A673 (cell line): ENCODE measurements at regions not wholly inside any gene's neighbourhood (a gene's known extent, or its start where the extent isn't known, plus 50 kb on each side); places are given as distances from the start of the nearest gene placed in this dataset.

Experiments
- BruUV-seq: library from RNA; stranded (reverse); fragments of 400-500 nt; replicated peaks from 2 replicates; lab custom pipeline; 2021; lab: Mats Ljungman, UMichigan
- CTCF ChIA-PET: fragments of 300-600 bp; sonication (Branson Sonifier 250); formaldehyde crosslinking; loops from one replicate; lab custom pipeline; 2022; ENCODE audit warnings: antibody characterized with exemption; lab: Charles Lee
- POLR2A ChIA-PET: fragments of 300-600 bp; sonication (Branson Sonifier 250); formaldehyde crosslinking; loops from one replicate; lab custom pipeline; 2022; ENCODE audit warnings: antibody characterized with exemption; ENCODE audit not compliant: low non-redundant PET; lab: Charles Lee
- DNase-seq: peaks from one replicate; pipeline ENCODE4 v3.0.0-alpha.2; 2015; ENCODE audit warnings: low spot score
- H3K27ac ChIP-seq: fragments of 200-600 bp; sonication (generic); 2 replicates; pipeline ENCODE4 v1.5.1; 2016; ENCODE audit warnings: mixed run types, low read depth, mild to moderate bottlenecking, mixed read lengths, antibody characterized with exemption, low read length; ENCODE audit not compliant: poor library complexity, severe bottlenecking
- H3K27me3 ChIP-seq: fragments of 200-600 bp; sonication (generic); replicated peaks from 2 replicates; pipeline ENCODE4 v1.6.1; 2017; ENCODE audit warnings: mixed run types, low read depth, mild to moderate bottlenecking, mixed read lengths, antibody characterized with exemption, low read length; ENCODE audit not compliant: insufficient read depth, poor library complexity
- H3K36me3 ChIP-seq: fragments of 200-600 bp; sonication (generic); 2 replicates; pipeline ENCODE4 v1.6.1; 2016; ENCODE audit warnings: mixed run types, mild to moderate bottlenecking, mixed read lengths, antibody characterized with exemption, low read length; ENCODE audit not compliant: insufficient read depth, poor library complexity, severe bottlenecking
- H3K4me1 ChIP-seq: fragments of 200-600 bp; sonication (generic); 2 replicates; pipeline ENCODE4 v1.6.1; 2017; ENCODE audit warnings: mixed run types, mild to moderate bottlenecking, mixed read lengths, antibody characterized with exemption, low read length; ENCODE audit not compliant: insufficient read depth, poor library complexity, severe bottlenecking
- H3K4me3 ChIP-seq: fragments of 200-600 bp; sonication (generic); 2 replicates; pipeline ENCODE4 v1.5.1; 2016; ENCODE audit warnings: low read depth, mixed run types, mild to moderate bottlenecking, mixed read lengths, low read length; ENCODE audit not compliant: poor library complexity, severe bottlenecking
- H3K9me3 ChIP-seq: fragments of 200-600 bp; sonication (generic); 2 replicates; pipeline ENCODE4 v1.6.1; 2016; ENCODE audit warnings: mixed run types, low read depth, mild to moderate bottlenecking, mixed read lengths, antibody characterized with exemption, low read length; ENCODE audit not compliant: poor library complexity, severe bottlenecking
- CTCF ChIP-seq: fragments of 300-800, 200-600 bp; sonication (generic); conservative IDR thresholded peaks from 2 replicates; pipeline ENCODE4 v1.5.1; 2017; ENCODE audit warnings: low read depth, mild to moderate bottlenecking, antibody characterized with exemption, low read length, moderate library complexity, mixed read lengths
- EZH2 ChIP-seq: fragments of 200-600 bp; sonication (generic); IDR thresholded peaks from 2 replicates; pipeline ENCODE4 v1.6.1; 2017; ENCODE audit warnings: borderline replicate concordance, low read depth, mild to moderate bottlenecking, mixed read lengths, antibody characterized with exemption, low read length; ENCODE audit not compliant: poor library complexity, severe bottlenecking
- intact Hi-C: fragments of 100-400 bp; cut with micrococcal nuclease; formaldehyde crosslinking; loops from one replicate; pipeline ENCODE4 v1.10.0; 2022; ENCODE audit not compliant: unreplicated experiment

GRCh38 chr16:66129196-66129595, 237.3 kb upstream of the CDH5 start:
- H3K4me1 ChIP-seq, result peaks cover 6% of the 10 kb centered on the region
- no peak for DNase-seq
- CTCF ChIA-PET, result no interaction called here
- H3K4me3 ChIP-seq, result no peak overlapping the region
- no peaks in the 10 kb centered on the region for H3K36me3 ChIP-seq
- BruUV-seq, result no TSS peak
- H3K27ac ChIP-seq, result no peak overlapping the region
- TF ChIP-seq CTCF, result no peak
- no peaks in the 10 kb centered on the region for H3K27me3 ChIP-seq
- POLR2A ChIA-PET, result no interaction called here
- H3K9me3 ChIP-seq, result no peaks in the 10 kb centered on the region
- intact Hi-C loops, result no loop called here

- Histone ChIP-seq H3K27ac (no peak overlapping the region), H3K9me3 (no peaks in the 10 kb centered on the region), H3K36me3 (no peaks in the 10 kb centered on the region), H3K27me3 (no peaks in the 10 kb centered on the region), H3K4me1 (no peaks in the 10 kb centered on the region), H3K4me3 (no peak overlapping the region)
- ChIA-PET CTCF (no interaction called here), POLR2A (no interaction called here)
- no peak for TF ChIP-seq EZH2
- no peak for TF ChIP-seq CTCF
- intact Hi-C loops, result no loop called here
- DNase-seq, result no peak
- BruUV-seq, result no TSS peak
These were observed 238.1 kb upstream of the CDH5 start for GRCh38 chr16:66128371-66128770.

- no peaks in the 10 kb centered on the region for H3K4me1 ChIP-seq
- no peak for DNase-seq
- intact Hi-C loops, result no loop called here
- H3K36me3 ChIP-seq, result no peaks in the 10 kb centered on the region
- POLR2A ChIA-PET, result no interaction called here
- TF ChIP-seq EZH2, result no peak
- no peak for TF ChIP-seq CTCF
- H3K4me3 ChIP-seq, result no peak overlapping the region
- H3K27ac ChIP-seq, result no peak overlapping the region
- CTCF ChIA-PET, result no interaction called here
- no peaks in the 10 kb centered on the region for H3K27me3 ChIP-seq
- no peaks in the 10 kb centered on the region for H3K9me3 ChIP-seq
- BruUV-seq, result no TSS peak
These were observed 238.8 kb upstream of the CDH5 start for GRCh38 chr16:66127459-66128370.
